GM19438 (cell line): ENCODE measurements at regions not wholly inside any gene's neighbourhood (a gene's known extent, or its start where the extent isn't known, plus 50 kb on each side); places are given as distances from the start of the nearest gene placed in this dataset.

Source experiments
- ATAC-seq: cut with Tn5 transposase; IDR thresholded peaks from one replicate; pipeline ENCODE4 v1.9.1; 2021; ENCODE audit warnings: low read depth; ENCODE audit not compliant: unreplicated experiment

GRCh38 chr12:41936333-41936732 lies 208.3 kb downstream of the GXYLT1 start:
- no peak for ATAC-seq

DNA sequence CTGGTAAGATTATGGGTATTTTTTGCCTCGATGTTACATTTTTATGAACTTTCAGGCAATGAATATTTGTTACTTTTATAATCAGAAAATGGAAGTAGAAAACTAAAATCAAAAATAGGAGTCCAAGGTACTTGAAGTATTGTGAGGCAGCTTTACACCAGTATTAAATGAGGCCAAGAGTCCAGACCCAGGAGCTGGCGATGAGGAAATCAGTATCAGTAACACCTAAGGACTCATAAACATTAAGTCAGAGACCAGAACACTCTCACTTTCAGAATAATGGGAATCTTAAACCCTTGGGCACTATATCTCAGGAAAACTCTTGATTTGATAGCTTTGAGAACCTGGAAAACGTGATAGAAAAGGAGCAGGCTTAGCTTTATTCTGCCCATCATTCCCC lies 208.8 kb downstream of the GXYLT1 start:
- no peak for ATAC-seq

DNA sequence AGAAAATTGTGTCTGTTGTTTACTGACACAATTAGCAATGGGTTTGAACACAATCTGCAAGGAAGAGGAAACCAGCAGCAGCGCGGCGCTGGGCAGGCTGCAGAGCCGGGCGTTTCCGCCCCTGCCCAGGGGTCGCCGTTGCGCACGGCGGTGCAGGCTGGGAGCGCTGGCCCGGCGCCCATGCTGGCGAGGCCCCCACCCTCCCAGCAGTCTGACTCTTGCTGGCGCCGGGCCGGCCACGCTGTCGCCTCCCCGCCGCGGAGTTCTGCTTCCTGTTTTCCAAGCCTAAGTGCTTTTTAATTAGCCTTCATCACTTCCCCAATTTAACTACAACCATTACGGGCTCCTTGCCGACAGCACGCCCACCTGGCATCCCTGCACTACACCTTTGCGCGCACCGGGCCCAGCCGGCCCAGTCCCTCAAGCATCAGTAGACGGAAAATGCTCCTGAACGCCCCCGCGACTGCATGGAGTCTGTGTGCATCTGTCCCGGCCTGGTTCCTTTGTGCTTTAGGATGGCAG lies 212.1 kb downstream of the GXYLT1 start:
- ATAC-seq, result no peak

DNA sequence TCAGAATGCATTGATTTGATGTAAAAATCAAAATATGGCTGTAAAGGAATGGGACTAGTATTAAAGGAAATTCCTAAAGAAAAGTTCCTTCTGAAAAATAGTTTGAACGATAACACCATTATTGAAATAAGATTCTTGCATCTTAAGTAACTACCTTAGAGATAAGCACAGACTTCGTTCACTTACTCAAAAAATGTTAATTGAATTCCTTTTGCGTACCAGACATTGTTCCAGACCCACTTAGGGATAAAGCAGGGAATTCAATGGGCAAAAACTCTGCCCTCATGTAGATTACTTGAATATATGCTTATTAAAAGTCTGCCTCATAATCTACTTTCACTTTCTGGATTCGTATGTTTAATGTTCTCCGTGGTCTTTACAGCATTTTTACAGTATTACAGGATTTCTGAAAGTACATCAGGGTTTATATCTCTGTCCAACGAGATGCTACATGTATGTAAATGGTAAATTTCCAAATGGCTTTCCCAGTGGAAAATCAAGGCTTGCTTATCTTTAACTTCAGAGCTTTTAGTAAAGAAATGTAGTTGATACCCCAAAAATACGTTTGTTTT lies 213.7 kb downstream of the GXYLT1 start:
- ATAC-seq, result no peak

GRCh38 chr12:41924111-41924510 lies 220.6 kb downstream of the GXYLT1 start:
- ATAC-seq, result no peak

DNA sequence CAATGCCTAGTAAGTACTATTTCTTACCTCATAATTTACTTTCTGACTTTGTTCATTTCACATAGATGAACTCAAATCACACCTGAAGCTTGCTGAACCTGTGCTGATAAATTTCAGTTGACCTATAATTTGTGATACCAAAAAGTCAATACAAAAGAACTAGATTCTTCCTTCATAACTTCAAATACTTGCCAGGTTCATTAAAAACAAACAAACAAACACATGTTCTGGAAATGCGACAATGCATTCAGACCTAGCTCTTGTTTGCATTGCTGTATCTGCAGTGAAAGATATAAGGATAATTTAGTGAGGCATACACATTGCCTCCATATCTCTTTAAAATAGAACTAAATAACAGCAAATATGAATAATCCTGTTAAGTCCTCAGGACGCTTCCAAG lies 221.3 kb downstream of the GXYLT1 start:
- no peak for ATAC-seq

DNA sequence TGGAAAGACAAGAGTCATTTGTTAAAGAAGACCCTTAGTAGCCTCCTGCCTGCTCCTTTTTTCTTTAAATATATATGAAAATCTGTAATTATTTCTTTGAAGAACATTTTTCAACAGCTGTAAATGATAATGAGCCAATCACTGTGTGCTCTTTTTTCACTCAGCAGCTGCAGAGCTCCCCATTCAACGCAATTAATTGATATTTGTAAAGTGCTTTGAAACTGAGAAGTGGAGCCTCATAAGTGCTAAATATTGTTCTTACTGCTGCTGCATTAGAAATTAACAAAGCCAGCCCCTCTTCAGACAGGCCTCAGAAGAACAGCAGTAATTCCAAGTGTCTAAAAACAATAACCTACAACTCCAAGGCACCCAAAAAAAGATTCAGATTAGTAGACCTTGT lies 224.3 kb downstream of the GXYLT1 start:
- ATAC-seq, result no peak

DNA sequence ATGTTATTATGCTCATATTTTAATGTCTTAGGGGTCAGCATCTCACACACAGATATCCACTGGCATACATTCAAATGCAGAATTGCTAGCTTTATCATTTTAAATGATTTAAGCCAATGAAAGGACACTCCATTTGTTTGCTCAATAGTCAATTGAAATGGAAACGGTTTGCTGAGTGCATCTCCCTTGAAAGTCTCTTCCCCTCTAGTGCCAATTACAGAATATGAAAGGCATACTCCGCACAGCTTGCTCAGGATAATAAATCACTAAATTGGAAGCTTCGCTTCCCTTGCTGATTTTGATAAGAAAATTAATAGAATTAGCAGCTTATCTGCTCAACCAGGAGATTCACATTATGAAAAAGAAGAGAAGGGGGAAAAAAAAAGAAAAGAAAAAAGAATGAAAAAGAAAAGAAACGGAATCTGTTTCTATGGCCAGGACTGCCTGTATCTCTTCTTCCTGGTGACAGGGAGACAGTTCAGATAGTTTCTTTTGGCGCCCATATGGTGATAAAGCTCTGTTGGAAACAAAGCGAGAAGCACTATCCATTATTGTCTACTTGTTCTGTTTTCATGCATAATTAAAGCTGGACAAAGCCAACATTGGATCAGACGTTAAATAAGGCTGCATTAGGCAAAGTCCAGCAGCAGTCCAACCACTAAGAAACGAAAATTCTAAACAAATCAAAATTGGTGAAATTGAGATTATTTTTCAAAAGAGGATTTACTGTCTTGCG lies 225.0 kb downstream of the GXYLT1 start:
- ATAC-seq, result no peak

DNA sequence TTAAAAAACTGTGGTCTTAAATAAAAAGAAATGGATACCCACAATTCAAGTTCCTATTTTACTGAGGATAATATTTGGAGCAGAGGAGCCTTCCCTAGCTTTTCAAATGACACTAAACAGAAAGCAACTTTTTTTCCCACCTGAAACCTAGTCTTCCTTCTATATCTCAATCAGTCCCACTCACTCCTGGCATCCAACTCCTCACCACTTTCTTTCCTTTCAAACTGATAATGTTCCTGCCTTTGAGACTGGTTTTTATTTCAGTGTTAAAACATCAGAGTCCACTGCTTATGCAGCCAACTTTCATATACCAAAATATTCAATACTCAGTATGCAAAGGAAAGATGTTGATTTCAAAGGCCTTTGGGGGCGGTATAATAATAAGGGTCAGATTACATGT lies 225.6 kb downstream of the GXYLT1 start:
- no peak for ATAC-seq

DNA sequence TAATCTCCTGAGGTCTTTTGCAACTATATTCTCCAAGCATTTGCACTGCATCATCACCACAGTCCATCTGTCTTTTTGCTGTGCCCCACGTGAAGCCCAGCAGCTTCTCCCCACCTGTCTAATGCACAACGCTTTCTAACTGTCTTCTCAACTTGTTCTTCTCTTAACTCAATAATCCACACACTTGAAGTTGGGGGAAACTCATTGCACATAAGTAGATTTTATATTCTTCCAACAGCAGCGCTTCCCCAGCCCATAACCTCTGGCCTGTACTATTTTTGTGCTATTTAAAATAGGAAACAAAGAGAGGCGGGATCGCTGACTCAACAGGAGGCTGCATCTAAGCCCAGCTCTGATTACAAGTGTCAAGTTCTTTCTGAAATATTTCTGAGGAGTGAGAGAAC lies 226.7 kb downstream of the GXYLT1 start:
- ATAC-seq, result no peak

- no peak for ATAC-seq
These were observed 227.5 kb downstream of the GXYLT1 start for GRCh38 chr12:41917181-41917580.

DNA sequence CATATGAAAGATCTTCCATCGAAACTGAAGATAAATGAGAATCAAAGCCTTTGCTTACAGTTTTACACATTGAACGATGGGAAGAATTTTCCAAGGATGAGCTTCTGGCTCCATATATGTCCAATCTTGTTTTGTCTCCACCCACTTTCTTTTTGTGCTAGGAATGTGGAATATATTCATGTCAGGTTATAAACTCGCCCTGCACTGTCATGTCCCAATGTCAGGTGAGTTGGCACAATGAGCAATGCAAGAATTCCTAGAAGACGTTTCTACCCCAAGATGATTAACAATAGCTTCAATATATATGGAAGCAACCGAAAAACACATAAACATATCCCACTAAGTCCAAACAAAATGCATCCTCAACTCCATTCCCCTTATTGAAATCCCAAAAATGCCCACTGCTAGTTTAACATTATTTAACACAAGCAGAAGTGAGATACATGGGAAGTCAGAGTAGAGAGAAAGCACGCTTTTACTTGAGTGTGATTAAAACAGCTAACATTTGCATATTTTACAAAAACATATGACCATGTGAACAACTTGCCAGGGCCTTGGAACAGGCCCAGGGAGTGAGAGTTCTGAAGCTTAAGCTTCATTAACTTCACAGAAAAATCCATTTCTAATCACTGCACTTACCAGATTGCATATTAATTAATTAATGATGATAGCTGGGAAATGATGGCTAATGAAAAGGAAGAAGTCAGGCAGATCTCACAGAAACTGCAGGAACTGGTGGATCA lies 233.9 kb downstream of the GXYLT1 start:
- ATAC-seq, result no peak

DNA sequence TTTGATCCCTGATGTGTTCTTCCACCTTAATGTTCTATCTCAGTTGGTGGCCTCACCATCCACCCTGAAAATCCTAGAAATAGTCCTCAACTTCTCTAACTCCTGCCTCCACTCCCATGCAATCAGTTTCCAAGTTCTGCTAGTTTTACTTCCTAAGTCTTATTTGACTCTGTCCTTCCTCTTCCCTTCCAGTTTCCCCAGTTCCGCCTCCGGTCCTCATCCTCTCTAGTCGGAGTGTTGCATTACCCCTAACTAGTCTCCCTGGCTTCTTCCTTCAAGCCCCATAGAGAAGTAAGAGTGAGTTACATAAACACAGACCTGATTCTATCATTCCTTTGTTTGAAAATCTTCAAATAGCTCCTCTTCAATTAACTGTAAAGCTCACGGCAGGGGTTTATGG lies 236.5 kb downstream of the GXYLT1 start:
- no peak for ATAC-seq

DNA sequence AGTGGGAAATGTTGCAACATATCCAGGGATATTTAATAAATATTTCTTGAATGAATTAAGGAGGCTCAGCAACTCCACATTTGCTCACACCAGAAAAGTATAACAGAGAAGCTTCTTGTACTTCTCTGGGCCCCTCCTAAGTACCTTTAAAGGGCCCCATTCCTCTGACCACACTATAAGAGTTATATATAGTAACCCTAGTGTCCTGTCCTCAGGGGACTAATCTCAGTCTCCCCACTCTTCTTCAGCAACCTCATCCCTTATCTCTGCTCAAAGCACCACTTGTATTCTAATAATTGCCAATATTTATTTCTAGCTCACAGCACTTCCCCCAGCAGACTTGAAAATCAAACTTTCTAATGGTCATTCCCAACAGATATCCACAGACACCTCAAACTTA lies 237.1 kb downstream of the GXYLT1 start:
- ATAC-seq, result no peak

DNA sequence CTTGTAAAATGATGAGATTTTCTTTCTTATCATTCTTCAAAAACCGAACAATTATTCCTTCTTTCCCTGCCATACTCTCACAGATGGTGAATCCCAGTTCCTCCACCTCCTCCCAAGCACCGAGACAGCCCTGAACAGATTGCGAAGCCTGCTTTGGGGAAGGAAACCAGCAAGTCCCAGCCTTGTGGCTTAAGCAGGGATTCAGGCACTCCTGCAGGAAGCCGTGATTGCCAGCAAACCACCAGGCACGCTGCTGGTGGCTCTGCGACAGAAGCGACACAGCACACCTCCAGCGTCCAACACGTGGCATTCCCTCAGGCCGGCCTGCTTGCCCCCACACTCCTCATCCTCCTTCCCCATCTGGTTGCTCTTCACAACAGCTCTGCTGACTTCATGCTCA lies 237.7 kb downstream of the GXYLT1 start:
- no peak for ATAC-seq

GRCh38 chr12:41905759-41906297 lies 238.8 kb downstream of the GXYLT1 start:
- no peak for ATAC-seq

DNA sequence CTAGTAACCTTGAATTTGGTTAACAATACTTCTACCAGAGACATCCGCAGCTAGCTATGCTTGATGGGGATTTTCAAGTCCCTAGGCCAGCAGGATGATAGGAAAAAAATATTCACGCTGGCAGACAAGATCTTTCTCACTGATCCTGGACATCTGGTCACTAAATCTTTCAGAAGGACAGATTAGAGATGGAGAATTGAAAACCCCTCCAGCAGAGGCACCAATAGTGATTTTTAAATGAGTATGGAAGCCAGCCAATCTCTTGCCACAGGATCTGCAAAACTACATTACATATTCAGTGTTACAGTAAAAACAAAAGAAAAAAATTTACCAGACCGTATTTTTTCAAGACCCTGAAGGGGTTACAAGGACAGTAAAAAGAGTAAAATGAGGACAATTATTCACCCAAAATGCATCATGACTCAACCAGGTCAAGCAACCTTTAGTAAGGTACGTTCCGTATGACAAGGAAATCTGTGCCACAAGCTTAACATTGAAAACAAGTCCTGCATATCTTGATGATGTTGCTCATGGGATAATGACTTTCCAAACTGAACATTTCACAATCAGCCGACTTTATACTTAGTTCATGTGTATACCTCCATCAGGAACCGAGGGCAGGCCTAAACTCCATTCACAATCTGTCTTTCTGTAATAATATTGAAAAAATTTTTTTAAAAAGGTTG lies 239.5 kb downstream of the GXYLT1 start:
- ATAC-seq, result no peak

- ATAC-seq, result no peak
These were observed 240.6 kb downstream of the GXYLT1 start for GRCh38 chr12:41904041-41904440.

- ATAC-seq, result no peak
These were observed 241.5 kb downstream of the GXYLT1 start for GRCh38 chr12:41903014-41903708.

GRCh38 chr12:41899577-41899976 lies 245.1 kb downstream of the GXYLT1 start:
- no peak for ATAC-seq
